DOHH2 (cell line): ENCODE measurements at regions not wholly inside any gene's neighbourhood (a gene's known extent, or its start where the extent isn't known, plus 50 kb on each side); places are given as distances from the start of the nearest gene placed in this dataset.

Experiments used
- H3F3A ChIP-seq: fragments of 200-600 bp; sonication (generic), shearing (Covaris generic); 2 replicates; pipeline ENCODE4 v1.6.0; 2016; ENCODE audit warnings: antibody characterized with exemption, mild to moderate bottlenecking; ENCODE audit not compliant: control insufficient read depth, insufficient read depth
- H3K27ac ChIP-seq: fragments of 200-600 bp; sonication (generic); 2 replicates; pipeline ENCODE4 v1.5.1; 2014; ENCODE audit warnings: low read depth, mild to moderate bottlenecking, low read length, moderate library complexity
- H3K27me3 ChIP-seq: fragments of 200-600 bp; sonication (generic); 2 replicates; pipeline ENCODE4 v1.6.1; 2014; ENCODE audit warnings: mild to moderate bottlenecking, low read length, mixed read lengths; ENCODE audit not compliant: control insufficient read depth
- H3K36me3 ChIP-seq: fragments of 200-600 bp; sonication (generic); 2 replicates; pipeline ENCODE4 v1.6.1; 2014; ENCODE audit warnings: mild to moderate bottlenecking, low read length, moderate library complexity, mixed read lengths; ENCODE audit not compliant: control insufficient read depth
- H3K4me1 ChIP-seq: fragments of 200-600 bp; sonication (generic); 2 replicates; pipeline ENCODE4 v1.6.1; 2014; ENCODE audit warnings: mild to moderate bottlenecking, low read length, mixed read lengths; ENCODE audit not compliant: control insufficient read depth
- H3K4me2 ChIP-seq: fragments of 200-600 bp; sonication (generic); 2 replicates; pipeline ENCODE4 v1.6.0; 2014; ENCODE audit warnings: mild to moderate bottlenecking, low read length, moderate library complexity
- H3K4me3 ChIP-seq: fragments of 200-600 bp; sonication (generic); 2 replicates; pipeline ENCODE4 v1.5.1; 2014; ENCODE audit warnings: mild to moderate bottlenecking, low read length, mixed read lengths
- H3K79me2 ChIP-seq: fragments of 200-600 bp; sonication (generic); 2 replicates; pipeline ENCODE4 v1.6.1; 2014; ENCODE audit warnings: mild to moderate bottlenecking, low read length, mixed read lengths; ENCODE audit not compliant: control insufficient read depth
- H3K9me2 ChIP-seq: fragments of 200-600 bp; sonication (generic); replicated peaks from 2 replicates; pipeline ENCODE4 v1.6.1; 2014; ENCODE audit warnings: mild to moderate bottlenecking, low read length, mixed read lengths; ENCODE audit not compliant: control insufficient read depth
- H3K9me3 ChIP-seq: fragments of 200-600 bp; sonication (generic); 2 replicates; pipeline ENCODE4 v1.6.1; 2014; ENCODE audit warnings: antibody characterized with exemption, low read length, mixed read lengths; ENCODE audit not compliant: control insufficient read depth, insufficient read depth
- H4K20me1 ChIP-seq: fragments of 200-600 bp; sonication (generic); 2 replicates; pipeline ENCODE4 v1.6.0; 2014; ENCODE audit warnings: low read depth, mild to moderate bottlenecking, antibody characterized with exemption, low read length, moderate library complexity; ENCODE audit not compliant: control insufficient read depth, insufficient read depth
- EZH2phosphoT487 ChIP-seq: fragments of 200-600 bp; sonication (generic); IDR thresholded peaks from 2 replicates; pipeline ENCODE4 v1.6.1; 2017; ENCODE audit warnings: borderline replicate concordance, mild to moderate bottlenecking, antibody characterized with exemption, low read length, moderate library complexity, mixed read lengths
- TF ChIP-seq, protein P1 (sequence below): fragments of 200-600 bp; sonication (generic); IDR thresholded peaks from one replicate; pipeline ENCODE4 v1.5.1; 2014; ENCODE audit warnings: antibody characterized with exemption, mild to moderate bottlenecking, low read depth, low read length; ENCODE audit not compliant: poor library complexity, severe bottlenecking

DNA sequence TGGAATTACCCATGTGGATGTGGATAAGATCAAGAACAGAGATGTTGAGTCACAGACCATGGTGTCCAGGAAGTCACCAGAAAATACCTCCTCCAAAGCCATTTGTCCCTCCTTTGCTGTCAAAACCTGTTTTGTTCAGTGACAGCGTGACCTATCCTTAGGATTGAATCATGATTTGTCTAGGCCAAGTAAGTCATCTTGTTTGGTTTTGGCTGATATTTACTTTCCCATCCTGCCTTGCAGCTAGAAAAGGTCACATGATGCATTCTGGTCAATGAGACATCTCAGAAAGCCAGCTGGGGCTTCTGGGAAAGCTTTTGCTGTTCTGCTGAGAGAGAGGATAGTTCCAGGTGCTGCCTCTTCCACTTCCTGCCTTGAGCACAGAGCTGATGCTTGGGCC is 225.3 kb upstream of the ZMIZ1 start:
- Histone ChIP-seq H3K9me3 (peaks cover 5% of the 10 kb centered on the region; the same call in 1 of the 2 replicates), H3K27ac (no peak overlapping the region), H3F3A (no peaks in the 10 kb centered on the region), H3K4me3 (no peak overlapping the region), H3K4me2 (no peak overlapping the region), H4K20me1 (no peaks in the 10 kb centered on the region), H3K36me3 (no peaks in the 10 kb centered on the region), H3K27me3 (no peaks in the 10 kb centered on the region), H3K4me1 (no peaks in the 10 kb centered on the region), H3K9me2 (no peaks in the 10 kb centered on the region), H3K79me2 (no peaks in the 10 kb centered on the region)
- TF ChIP-seq, protein P1, sequence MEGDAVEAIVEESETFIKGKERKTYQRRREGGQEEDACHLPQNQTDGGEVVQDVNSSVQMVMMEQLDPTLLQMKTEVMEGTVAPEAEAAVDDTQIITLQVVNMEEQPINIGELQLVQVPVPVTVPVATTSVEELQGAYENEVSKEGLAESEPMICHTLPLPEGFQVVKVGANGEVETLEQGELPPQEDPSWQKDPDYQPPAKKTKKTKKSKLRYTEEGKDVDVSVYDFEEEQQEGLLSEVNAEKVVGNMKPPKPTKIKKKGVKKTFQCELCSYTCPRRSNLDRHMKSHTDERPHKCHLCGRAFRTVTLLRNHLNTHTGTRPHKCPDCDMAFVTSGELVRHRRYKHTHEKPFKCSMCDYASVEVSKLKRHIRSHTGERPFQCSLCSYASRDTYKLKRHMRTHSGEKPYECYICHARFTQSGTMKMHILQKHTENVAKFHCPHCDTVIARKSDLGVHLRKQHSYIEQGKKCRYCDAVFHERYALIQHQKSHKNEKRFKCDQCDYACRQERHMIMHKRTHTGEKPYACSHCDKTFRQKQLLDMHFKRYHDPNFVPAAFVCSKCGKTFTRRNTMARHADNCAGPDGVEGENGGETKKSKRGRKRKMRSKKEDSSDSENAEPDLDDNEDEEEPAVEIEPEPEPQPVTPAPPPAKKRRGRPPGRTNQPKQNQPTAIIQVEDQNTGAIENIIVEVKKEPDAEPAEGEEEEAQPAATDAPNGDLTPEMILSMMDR: no peak
- TF ChIP-seq EZH2phosphoT487: no peak

DNA sequence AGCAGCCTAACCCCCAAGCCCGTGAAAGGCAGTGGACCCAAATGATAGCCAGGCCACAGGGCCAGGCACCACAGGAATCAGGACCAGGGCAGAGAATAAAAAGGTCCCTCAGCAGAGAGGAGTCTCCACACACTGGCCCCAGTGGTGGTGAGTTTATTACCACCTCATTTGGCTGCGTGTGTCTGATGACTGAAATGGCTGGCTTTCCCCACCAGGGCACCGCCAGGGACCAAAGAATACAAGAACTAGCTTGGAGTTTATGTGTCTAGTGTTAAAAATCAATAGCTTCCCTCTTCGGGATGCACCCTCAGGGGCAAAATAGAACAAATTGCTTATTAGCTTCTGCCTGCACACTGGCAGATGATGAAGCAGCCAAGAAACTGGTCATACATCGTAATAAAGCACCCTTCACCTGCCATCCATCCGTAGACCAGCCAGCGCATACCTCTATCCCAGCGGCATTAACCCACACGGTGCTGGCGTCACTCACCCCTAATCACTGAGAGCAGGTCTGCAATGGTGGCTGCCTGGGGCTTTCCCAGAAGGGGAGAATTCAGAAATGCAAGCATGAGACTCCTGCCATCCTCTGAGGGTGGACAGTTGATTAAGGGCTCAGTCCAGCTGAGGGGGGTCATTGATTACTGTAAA is 223.7 kb upstream of the ZMIZ1 start:
- Histone ChIP-seq H3K9me2 (no peaks in the 10 kb centered on the region), H3K79me2 (no peaks in the 10 kb centered on the region), H3K4me2 (no peak overlapping the region), H3K27me3 (no peaks in the 10 kb centered on the region), H3K36me3 (no peaks in the 10 kb centered on the region), H3K27ac (no peak overlapping the region), H3F3A (no peaks in the 10 kb centered on the region), H3K9me3 (peaks cover 5% of the 10 kb centered on the region; the same call in 1 of the 2 replicates), H4K20me1 (no peaks in the 10 kb centered on the region), H3K4me3 (no peak overlapping the region), H3K4me1 (no peaks in the 10 kb centered on the region)
- no peak for TF ChIP-seq EZH2phosphoT487
- TF ChIP-seq, protein P1: no peak

DNA sequence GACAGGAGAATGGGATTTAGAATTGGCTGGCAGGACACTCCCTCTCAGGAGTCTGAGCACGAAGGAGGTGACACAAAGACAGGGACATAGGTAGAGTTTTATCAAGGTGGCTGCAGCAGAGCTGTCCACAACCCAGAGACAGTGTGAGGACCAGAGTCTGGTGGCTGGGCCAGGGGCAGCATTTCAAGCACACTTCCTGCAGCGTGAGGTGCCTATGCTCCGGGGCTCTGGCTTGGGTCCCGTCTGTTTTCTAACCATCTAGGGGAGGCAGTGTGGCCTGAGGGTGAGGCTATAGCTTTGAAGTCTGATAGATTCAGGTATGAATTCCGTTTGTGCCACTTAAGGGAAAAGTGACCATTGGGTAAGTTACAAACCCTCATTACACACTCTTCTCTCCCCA is 222.7 kb upstream of the ZMIZ1 start:
- Histone ChIP-seq H3K9me2 (no peaks in the 10 kb centered on the region), H4K20me1 (no peaks in the 10 kb centered on the region), H3K4me1 (no peaks in the 10 kb centered on the region), H3K27me3 (no peaks in the 10 kb centered on the region), H3F3A (no peaks in the 10 kb centered on the region), H3K27ac (no peak overlapping the region), H3K4me3 (no peak overlapping the region), H3K36me3 (no peaks in the 10 kb centered on the region), H3K79me2 (no peaks in the 10 kb centered on the region), H3K4me2 (no peak overlapping the region), H3K9me3 (peaks cover 5% of the 10 kb centered on the region; the same call in 1 of the 2 replicates)
- TF ChIP-seq EZH2phosphoT487: no peak
- TF ChIP-seq, protein P1: no peak
